ENCODE measurements at regions not wholly inside any gene's neighbourhood (a gene's known extent, or its start where the extent isn't known, plus 50 kb on each side); places are given as distances from the start of the nearest gene placed in this dataset.
A peak's percentile ranks its signal among the peaks of the same experiment; 100 is the strongest.

DNA sequence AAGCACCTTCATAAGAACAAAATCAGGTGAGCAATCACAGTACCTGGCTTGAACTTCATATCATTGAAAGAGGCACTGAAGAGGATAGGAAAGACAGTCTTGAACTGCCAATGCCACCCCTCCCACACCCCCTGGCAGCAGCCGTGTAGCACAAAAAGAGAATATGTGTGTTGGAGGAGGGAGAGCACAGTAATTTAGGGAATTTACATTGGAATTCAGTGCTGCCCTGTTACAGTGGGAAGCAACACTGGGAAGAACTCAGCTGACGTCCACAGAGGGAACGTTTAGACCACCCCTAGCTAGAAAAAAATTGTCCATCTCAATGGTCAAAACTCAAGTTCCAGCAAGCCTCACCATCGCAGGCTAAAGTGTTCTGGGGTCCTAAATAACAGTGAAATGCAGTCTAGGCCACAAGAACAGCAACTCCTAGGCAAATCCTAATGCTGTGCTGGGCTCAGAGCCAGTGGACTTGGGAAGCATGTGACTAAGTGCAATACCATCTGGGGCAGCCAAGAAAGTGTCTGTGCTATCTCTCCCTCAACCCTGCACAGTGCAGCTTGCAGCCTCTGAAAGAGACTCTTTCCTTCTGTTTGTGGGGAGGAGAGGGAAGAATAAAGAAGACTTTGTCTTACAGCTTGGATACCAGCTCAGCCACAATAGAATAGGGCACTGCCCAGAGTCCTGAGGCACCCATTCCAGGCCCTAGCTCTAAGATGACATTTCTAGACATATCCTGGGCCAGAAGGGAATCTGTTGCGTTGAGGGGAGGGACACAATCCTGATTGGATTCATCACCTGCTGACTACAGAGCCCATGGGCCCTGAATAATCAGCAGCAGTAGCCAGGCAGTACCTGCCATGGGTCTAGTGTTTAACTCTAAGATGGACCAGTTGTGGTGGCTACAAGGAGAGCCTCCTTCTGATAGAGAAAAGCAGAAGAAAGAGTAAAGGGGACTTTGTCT is 62.1 kb upstream of the VLDLR start:
- no peak for DNase-seq
- no peak for ATAC-seq (replicated peaks)
- Mint-ChIP-seq H3K36me3 (ENCODE audit: insufficient read depth) (peaks cover 3% of the 10 kb centered on the region), H3K4me1 (ENCODE audit: low read depth in 2 of 2) (no peaks in the 10 kb centered on the region), H3K9me3 (peaks cover 4 to 7% of the 10 kb centered on the region in 2 donors), H3K4me3 (no peak overlapping the region), H3K27me3 (no peaks in the 10 kb centered on the region), H3K27ac (no peak overlapping the region)

DNA sequence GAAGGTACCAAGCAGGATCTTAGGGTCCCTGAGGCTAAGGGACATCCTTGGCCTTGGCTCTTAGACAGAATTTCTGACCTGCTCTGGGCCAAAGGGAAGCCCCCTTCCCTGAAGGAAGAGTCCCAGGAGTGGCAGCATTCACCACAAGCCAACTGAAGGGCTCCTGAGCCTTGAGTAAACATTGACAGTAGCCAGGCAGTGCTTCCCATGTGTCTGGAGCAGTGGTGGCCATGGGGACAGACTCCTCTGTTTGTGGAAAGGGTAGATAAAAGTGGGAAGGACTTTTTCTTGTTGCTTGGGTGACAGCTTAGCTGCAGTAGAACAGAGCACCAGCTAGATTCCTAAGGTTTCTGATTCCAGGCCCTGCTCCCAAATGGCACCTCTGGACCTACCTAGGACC is 61.4 kb upstream of the VLDLR start:
- peaks cover under 1% of the 10 kb centered on the region for H3K36me3 Mint-ChIP-seq (ENCODE audit: insufficient read depth)
- H3K4me3 Mint-ChIP-seq, result no peak overlapping the region
- H3K9me3 Mint-ChIP-seq, result peaks cover 4 to 7% of the 10 kb centered on the region in 2 donors
- no peak overlapping the region for H3K27ac Mint-ChIP-seq
- ATAC-seq (replicated peaks) (no peak), DNase-seq (no peak)
- no peaks in the 10 kb centered on the region for H3K27me3 Mint-ChIP-seq
- H3K4me1 Mint-ChIP-seq (ENCODE audit: low read depth in 2 of 2), result no peaks in the 10 kb centered on the region

DNA sequence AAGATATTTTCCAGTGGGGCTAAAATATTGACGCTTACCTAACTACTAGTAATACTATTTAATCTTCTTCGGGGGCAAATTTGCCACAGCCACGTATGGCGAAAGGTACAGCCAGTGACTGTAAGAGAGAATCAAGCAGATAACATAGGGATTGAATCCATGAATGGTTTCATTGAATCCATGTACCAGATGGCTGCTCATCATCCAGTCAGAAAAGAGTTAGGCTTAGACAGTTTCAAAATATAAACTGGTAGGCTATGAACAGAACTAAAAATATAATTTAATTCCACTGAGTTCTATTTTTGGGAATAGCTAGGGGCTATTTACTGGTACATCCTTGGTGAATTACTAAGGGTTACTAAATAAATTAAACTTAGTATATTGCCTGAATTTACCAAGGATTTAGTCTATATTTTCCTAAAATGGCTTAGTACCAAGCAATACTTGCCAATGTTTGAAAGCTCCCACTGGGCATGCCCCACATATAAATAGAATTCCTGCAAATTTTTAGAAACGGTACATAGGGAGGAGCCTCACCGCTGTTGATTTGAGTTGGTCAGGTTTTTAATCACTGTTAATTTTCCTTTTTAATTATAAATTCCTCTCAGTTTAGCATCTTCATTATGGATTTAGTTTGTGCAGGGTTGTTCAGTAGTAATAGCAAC is 55.8 kb upstream of the VLDLR start:
- no peak overlapping the region for H3K27ac Mint-ChIP-seq
- no peak overlapping the region for H3K4me3 Mint-ChIP-seq
- DNase-seq (no peak), ATAC-seq (replicated peaks) (no peak)
- peaks cover 0 to 1% of the 10 kb centered on the region in 2 donors for H3K4me1 Mint-ChIP-seq (ENCODE audit: low read depth in 2 of 2)
- no peaks in the 10 kb centered on the region for H3K27me3 Mint-ChIP-seq
- no peaks in the 10 kb centered on the region for H3K36me3 Mint-ChIP-seq (ENCODE audit: insufficient read depth)
- no peaks in the 10 kb centered on the region for H3K9me3 Mint-ChIP-seq

DNA sequence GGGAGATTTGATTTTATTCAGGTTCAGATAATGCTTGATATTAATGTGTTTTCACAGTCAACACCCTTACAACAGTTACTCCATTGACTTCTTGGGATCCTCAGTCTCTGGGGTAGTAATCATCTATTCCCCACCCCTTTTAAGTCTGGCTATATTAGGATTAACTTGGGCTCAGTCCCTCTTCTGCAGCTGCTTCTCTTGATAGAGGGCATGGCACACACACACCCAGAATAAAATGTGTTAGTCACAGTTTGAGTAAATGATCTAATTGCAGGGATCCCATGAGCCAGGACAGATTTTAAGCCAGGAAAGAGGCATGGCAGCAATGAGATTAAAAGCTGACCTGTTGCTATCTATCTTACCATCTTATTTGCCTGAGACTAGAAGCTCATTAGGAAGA is 53.7 kb upstream of the VLDLR start:
- DNase-seq (no peak), ATAC-seq (replicated peaks) (no peak)
- Mint-ChIP-seq H3K4me1 (ENCODE audit: low read depth in 2 of 2) (peaks cover 0 to 1% of the 10 kb centered on the region in 2 donors), H3K27ac (no peak overlapping the region), H3K27me3 (no peaks in the 10 kb centered on the region), H3K9me3 (no peaks in the 10 kb centered on the region), H3K36me3 (ENCODE audit: insufficient read depth) (peaks cover 3% of the 10 kb centered on the region), H3K4me3 (no peak overlapping the region)

DNA sequence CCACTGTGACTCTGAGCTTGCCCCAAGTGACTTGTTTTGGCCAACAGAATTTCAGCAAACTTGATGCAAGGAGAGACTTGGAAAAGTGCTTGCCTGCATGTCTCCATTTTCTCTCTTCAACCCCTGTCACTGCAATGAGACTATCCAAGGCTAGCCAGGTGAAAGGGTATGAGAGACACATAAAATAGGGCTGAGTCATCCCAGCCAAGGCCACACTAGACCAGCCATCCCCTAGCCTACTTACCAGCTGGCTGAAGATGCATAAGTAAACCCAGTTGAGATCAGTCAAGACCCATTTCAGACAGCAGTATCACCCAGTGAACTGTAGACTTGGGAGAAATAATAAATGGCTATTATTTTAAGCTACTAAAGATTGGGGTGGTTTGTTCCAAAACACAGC is 52.9 kb upstream of the VLDLR start:
- H3K4me1 Mint-ChIP-seq (ENCODE audit: low read depth in 2 of 2), result peaks cover 0 to 1% of the 10 kb centered on the region in 2 donors
- H3K9me3 Mint-ChIP-seq, result no peaks in the 10 kb centered on the region
- peaks cover 3% of the 10 kb centered on the region for H3K36me3 Mint-ChIP-seq (ENCODE audit: insufficient read depth)
- DNase-seq, result no peak
- H3K27ac Mint-ChIP-seq, result no peak overlapping the region
- no peak overlapping the region for H3K4me3 Mint-ChIP-seq
- H3K27me3 Mint-ChIP-seq, result no peaks in the 10 kb centered on the region
- ATAC-seq (replicated peaks), result no peak

DNA sequence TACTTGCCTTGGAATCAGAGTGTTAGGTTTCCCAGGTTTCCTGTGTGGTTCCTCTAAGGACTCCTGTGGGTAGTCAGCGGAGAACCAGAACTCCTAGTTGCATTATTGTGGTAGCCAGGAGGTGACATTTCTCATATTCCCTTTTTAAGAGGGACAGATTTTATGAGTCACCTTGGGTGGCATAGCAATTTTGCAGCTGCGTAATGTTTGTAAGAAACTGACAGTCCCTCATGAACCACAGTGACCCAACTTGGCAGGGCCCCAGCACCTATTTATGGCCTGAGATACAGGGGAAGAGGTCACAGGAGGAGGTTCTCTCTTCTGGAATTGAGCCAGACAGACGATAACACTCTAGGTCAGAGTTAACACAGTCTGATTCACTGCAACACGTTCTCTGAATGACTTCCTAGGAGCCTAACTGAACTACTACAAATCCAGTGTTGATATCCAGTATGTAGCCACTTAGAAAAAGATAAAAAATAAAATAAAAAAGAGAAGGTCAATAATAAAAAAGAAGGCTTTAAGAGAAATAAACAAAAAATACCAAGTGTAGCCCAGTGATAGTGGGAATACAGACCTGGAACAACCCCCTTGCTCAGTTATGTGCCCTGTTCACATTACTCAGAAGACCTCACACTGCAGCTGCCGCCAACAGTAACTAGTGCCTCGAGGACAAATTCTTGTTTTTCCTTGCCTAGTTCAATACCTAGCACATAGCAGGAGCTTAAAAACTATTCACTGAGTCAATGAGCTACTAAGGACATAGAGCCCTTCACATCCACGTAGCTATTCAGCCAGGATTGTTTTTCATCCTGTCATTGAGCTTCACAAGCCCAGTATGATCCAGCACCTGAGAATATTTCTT is 50.7 kb upstream of the VLDLR start:
- Mint-ChIP-seq H3K27me3 (no peaks in the 10 kb centered on the region), H3K9me3 (no peaks in the 10 kb centered on the region), H3K27ac (no peak overlapping the region), H3K36me3 (ENCODE audit: insufficient read depth) (peaks cover 3% of the 10 kb centered on the region), H3K4me1 (ENCODE audit: low read depth in 2 of 2) (no peaks in the 10 kb centered on the region), H3K4me3 (no peak overlapping the region)
- ATAC-seq (replicated peaks) (peak; percentile 96), DNase-seq (peak; percentile 7 to 35 (median 18))
